ENCODE measurements at regions not wholly inside any gene's neighbourhood (a gene's known extent, or its start where the extent isn't known, plus 50 kb on each side); places are given as distances from the start of the nearest gene placed in this dataset.

- Histone ChIP-seq H3K27me3 (ENCODE audit: insufficient read depth, low read length) (no peaks in the 10 kb centered on the region), H3K4me1 (ENCODE audit: control insufficient read depth in 1 of 2, insufficient read depth in 2 of 2, low read length in 2 of 2) (no peaks in the 10 kb centered on the region), H4K20me1 (ENCODE audit: insufficient read depth) (no peaks in the 10 kb centered on the region), H3K9me3 (ENCODE audit: control insufficient read depth in 1 of 2, insufficient read depth in 1 of 2, low read depth in 1 of 2, low read length in 2 of 2) (peaks cover 0 to 4% of the 10 kb centered on the region in 2 experiments; a peak in 2 of 4 replicates), H2AFZ (ENCODE audit: low read depth, low read length, poor library complexity, severe bottlenecking) (no peak overlapping the region), H3K79me2 (ENCODE audit: insufficient read depth, low read length) (no peaks in the 10 kb centered on the region), H3K27ac (ENCODE audit: low read depth, low read length) (no peak overlapping the region), H3K9ac (ENCODE audit: low read length) (no peak overlapping the region), H3K4me3 (replicated peaks in 1 of 2; ENCODE audit: low read depth in 1 of 2, low read length in 2 of 2) (no peak overlapping the region), H3K9me2 (ENCODE audit: insufficient read depth) (no peaks in the 10 kb centered on the region), H3K4me2 (ENCODE audit: low read length) (no peak overlapping the region), H3K36me3 (ENCODE audit: control insufficient read depth in 1 of 2, insufficient read depth in 2 of 2, low read length in 2 of 2) (no peaks in the 10 kb centered on the region)
- DNase-seq (ENCODE audit: low read depth, low spot score) = no peak
- POLR2A ChIA-PET = no interaction called here
- no peak for ATAC-seq
- RAD21 ChIA-PET (ENCODE audit: low non-redundant PET in 1 of 2, low total read pairs in 2 of 2, uncharacterized antibody in 2 of 2, unreplicated experiment in 2 of 2) = no interaction called here
- intact Hi-C loops (cut with micrococcal nuclease) = no loop called here
- BruUV-seq (replicated peaks) = no TSS peak
- CTCF ChIA-PET = no interaction called here
- TF ChIP-seq CEBPB (IDR thresholded peaks at IDR 0.05; ENCODE audit: low read depth) (no peak), CBX3 (IDR thresholded peaks at IDR 0.05; ENCODE audit: low read depth) (no peak), REST (IDR thresholded peaks at IDR 0.05; ENCODE audit: low read depth) (no peak), FOSL1 (IDR thresholded peaks at IDR 0.05; ENCODE audit: low read depth) (no peak), ZFX (IDR thresholded peaks at IDR 0.05) (no peak), ZBTB33 (IDR thresholded peaks at IDR 0.05; ENCODE audit: extremely low read depth, insufficient replicate concordance, low read length) (no peak), RAD21 (IDR thresholded peaks at IDR 0.05; ENCODE audit: low read depth) (no peak), TCF7L2 (IDR thresholded peaks at IDR 0.05; ENCODE audit: borderline replicate concordance, extremely low read depth, insufficient read depth, insufficient read length) (no peak), SIN3A (IDR thresholded peaks at IDR 0.05; ENCODE audit: low read depth) (no peak), EZH2phosphoT487 (IDR thresholded peaks at IDR 0.05; ENCODE audit: borderline replicate concordance) (no peak), SP1 (IDR thresholded peaks at IDR 0.05; ENCODE audit: low read depth) (no peak), JUND (IDR thresholded peaks at IDR 0.05) (no peak), POLR2AphosphoS5 (IDR thresholded peaks at IDR 0.05; ENCODE audit: low read depth, low read length) (no peak)
Observed at GRCh38 chr5:152717393-152717792, 312.3 kb upstream of the NMUR2 start.
